Bronchial epithelial cell (primary cell): ENCODE measurements at regions not wholly inside any gene's neighbourhood (a gene's known extent, or its start where the extent isn't known, plus 50 kb on each side); places are given as distances from the start of the nearest gene placed in this dataset.
"Not testable (repeated sequence)": the region's sequence is repeated elsewhere in the genome, so short reads cannot be mapped to it uniquely, and the experiment has no call there.

Experiments
- DNase-seq: peaks from one replicate; pipeline ENCODE4 v3.0.0-alpha.2; 2010; ENCODE audit warnings: low read depth
- FAIRE-seq: peaks from 2 replicates; lab custom pipeline; 2011; peaks lifted over from hg19 to GRCh38; lab: Jason Lieb, UNC
- H3K27me3 ChIP-seq: 2 replicates; pipeline ENCODE4 v1.5.1; 2011; ENCODE audit warnings: low read length; ENCODE audit not compliant: control insufficient read depth, insufficient read depth
- H3K36me3 ChIP-seq: 2 replicates; pipeline ENCODE4 v1.5.1; 2011; ENCODE audit warnings: low read length; ENCODE audit not compliant: control insufficient read depth, insufficient read depth
- H3K4me3 ChIP-seq: 2 replicates; pipeline ENCODE4 v1.5.1; 2011; ENCODE audit warnings: mild to moderate bottlenecking, low read depth, low read length, control low read depth
- CTCF ChIP-seq: IDR thresholded peaks from 2 replicates; pipeline ENCODE4 v1.5.1; 2011; ENCODE audit warnings: mild to moderate bottlenecking, moderate library complexity, low read length, control low read depth, inconsistent platforms; ENCODE audit not compliant: insufficient read depth, severe bottlenecking

GRCh38 chr2:14480120-14480519, 152.4 kb upstream of the LRATD1 start:
- no peak overlapping the region for H3K4me3 ChIP-seq
- DNase-seq (no peak), FAIRE-seq (no peak)
- no peaks in the 10 kb centered on the region for H3K27me3 ChIP-seq
- TF ChIP-seq CTCF = no peak
- no peaks in the 10 kb centered on the region for H3K36me3 ChIP-seq

- Histone ChIP-seq H3K4me3 (no peak overlapping the region), H3K36me3 (no peaks in the 10 kb centered on the region), H3K27me3 (no peaks in the 10 kb centered on the region)
- TF ChIP-seq CTCF = peak; percentile 13
- no peak for DNase-seq
- no peak for FAIRE-seq
These were observed 151.6 kb upstream of the LRATD1 start for GRCh38 chr2:14480906-14481305.

GRCh38 chr2:14492920-14493503, 139.5 kb upstream of the LRATD1 start:
- TF ChIP-seq CTCF = no peak
- no peaks in the 10 kb centered on the region for H3K36me3 ChIP-seq
- peak; percentile 90 for FAIRE-seq
- H3K4me3 ChIP-seq = no peak overlapping the region
- no peaks in the 10 kb centered on the region for H3K27me3 ChIP-seq
- DNase-seq = peak; percentile 98

- FAIRE-seq (no peak), DNase-seq (no peak)
- Histone ChIP-seq H3K4me3 (no peak overlapping the region), H3K36me3 (no peaks in the 10 kb centered on the region), H3K27me3 (no peaks in the 10 kb centered on the region)
- TF ChIP-seq CTCF = no peak
These were observed 137.8 kb upstream of the LRATD1 start for GRCh38 chr2:14494759-14495158.

- TF ChIP-seq CTCF = no peak
- FAIRE-seq = no peak
- H3K27me3 ChIP-seq = no peaks in the 10 kb centered on the region
- DNase-seq = peak; percentile 55
- no peak overlapping the region for H3K4me3 ChIP-seq
- no peaks in the 10 kb centered on the region for H3K36me3 ChIP-seq
These were observed 131.5 kb upstream of the LRATD1 start for GRCh38 chr2:14501061-14501460.

GRCh38 chr2:14506955-14507354, 125.6 kb upstream of the LRATD1 start:
- not testable (repeated sequence) for DNase-seq, H3K4me3 ChIP-seq, FAIRE-seq, H3K27me3 ChIP-seq, H3K36me3 ChIP-seq
